HG03045 (cell line): ENCODE measurements at regions not wholly inside any gene's neighbourhood (a gene's known extent, or its start where the extent isn't known, plus 50 kb on each side); places are given as distances from the start of the nearest gene placed in this dataset.

ENCODE experiments used
- ATAC-seq: cut with Tn5 transposase; IDR thresholded peaks from one replicate; pipeline ENCODE4 v1.9.1; 2021; ENCODE audit warnings: mild to moderate bottlenecking, moderate library complexity; ENCODE audit not compliant: unreplicated experiment

GRCh38 chr7:46695051-46695708, 774.1 kb upstream of the IGFBP3 start:
- ATAC-seq, result no peak

DNA sequence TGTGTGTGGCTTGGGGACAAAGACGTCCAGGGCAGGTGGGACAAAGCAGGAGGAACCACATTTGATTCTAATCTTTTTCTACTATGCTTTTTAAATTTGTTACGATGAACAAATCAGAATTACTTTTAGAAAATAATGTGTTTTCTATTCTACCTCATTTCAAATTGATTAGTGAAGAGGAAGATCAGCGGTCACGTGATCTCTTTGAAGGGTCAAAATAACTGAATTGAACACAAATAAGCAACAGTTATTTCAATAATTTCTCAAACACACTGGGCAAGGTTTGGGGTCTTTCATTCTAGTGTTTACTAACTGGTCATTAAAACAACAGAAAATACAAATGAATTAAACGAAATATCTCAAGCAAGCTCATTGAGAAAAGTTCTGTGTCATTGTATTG, 773.0 kb upstream of the IGFBP3 start:
- no peak for ATAC-seq

GRCh38 chr7:46687203-46687602, 766.1 kb upstream of the IGFBP3 start:
- ATAC-seq, result no peak

GRCh38 chr7:46685051-46685450, 764.0 kb upstream of the IGFBP3 start:
- ATAC-seq, result no peak

GRCh38 chr7:46682836-46683624, 762.0 kb upstream of the IGFBP3 start:
- no peak for ATAC-seq

DNA sequence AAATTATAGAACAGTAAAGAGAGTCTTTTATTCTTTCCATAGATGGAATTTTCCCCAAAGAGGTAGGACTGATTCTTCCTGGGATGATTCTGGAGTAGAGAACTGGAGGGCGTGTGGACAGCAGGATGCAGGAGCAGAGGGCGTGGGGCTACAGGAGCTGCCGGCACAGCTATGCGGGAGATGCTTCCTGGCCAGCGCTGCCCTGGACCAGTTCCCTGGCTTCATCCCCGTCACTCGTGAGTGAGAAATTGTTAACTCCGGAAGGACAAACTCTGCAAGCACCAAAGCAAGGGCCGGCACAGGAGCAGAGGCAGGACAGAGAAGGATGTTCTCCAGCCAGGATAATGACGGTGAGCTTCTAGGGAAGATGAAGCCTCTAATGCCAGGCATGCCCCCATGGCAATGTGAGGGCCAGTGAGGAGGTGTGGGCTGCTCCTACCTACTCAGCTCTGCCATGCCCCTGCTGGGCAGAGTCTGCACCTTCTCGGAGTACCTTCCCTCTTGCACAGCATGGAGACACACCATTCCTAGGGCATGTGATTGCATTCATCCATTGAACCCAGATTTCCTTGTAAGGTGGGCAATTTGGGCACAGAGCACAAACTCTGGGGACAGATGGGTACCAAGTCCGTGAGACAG, 760.9 kb upstream of the IGFBP3 start:
- no peak for ATAC-seq

GRCh38 chr7:46680147-46680546, 759.1 kb upstream of the IGFBP3 start:
- ATAC-seq, result no peak

DNA sequence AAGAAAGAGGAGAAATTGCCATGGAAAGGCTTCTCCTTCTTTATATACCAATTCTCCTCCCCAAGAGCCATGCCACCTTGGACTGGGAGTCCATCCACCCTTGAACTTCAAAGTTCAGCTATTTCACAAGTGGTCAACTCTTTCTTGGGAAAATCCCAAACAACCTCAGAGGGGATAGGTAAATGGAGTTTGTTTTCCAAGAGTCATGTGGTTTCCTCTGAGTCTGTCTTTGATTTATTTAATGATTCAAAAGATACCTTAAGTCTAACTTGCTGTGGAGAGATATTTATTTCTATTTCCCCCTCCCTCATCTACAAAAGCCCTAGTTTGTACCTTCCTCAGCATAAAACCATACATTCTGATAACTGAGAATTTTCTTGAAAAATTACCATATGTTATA, 758.6 kb upstream of the IGFBP3 start:
- no peak for ATAC-seq

GRCh38 chr7:46678421-46678820, 757.3 kb upstream of the IGFBP3 start:
- ATAC-seq, result no peak

- no peak for ATAC-seq
Measured at GRCh38 chr7:46675456-46675855, 754.4 kb upstream of the IGFBP3 start.

DNA sequence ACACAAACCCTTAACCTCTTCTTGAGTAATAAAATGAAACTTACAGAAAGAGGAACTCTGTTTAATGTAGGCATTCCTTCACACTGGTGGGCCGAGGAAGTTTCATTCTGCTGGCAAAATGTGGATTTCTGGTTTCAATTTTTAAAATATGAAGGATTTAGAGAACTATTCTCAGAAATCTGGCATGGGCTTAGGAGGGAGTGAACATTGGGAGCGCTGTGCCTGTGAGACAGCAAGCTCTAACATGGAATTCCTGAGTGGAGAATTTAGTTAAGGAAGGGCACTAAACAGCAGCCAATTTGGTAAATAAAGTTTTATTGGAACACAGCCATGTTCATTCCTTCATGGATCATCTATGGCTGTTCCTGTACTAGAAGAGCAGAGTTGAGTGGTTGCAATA, 751.8 kb upstream of the IGFBP3 start:
- no peak for ATAC-seq

- no peak for ATAC-seq
Measured at GRCh38 chr7:46671108-46671769, 750.2 kb upstream of the IGFBP3 start.

- no peak for ATAC-seq
Measured at GRCh38 chr7:46669028-46669427, 748.0 kb upstream of the IGFBP3 start.

DNA sequence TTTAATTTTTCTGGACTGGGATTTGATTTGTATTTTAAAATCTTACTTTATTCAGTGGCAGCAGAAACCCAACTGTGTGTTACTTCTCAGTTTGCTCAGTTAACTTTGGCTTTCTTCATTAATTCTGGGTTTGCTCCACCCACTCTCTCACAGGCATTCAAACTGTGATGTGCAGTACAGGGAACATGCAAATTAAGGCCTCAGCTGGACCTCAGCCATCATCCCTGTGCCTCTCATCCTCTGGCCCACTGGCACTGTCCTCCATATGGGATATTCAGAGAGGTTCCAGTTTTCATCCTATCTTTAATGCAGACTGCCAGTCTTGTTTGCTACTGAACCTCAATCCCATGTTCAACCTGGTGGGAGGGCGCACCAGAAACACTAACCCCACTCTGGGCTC, 743.4 kb upstream of the IGFBP3 start:
- ATAC-seq, result no peak

GRCh38 chr7:46663025-46663424, 742.0 kb upstream of the IGFBP3 start:
- ATAC-seq, result no peak

GRCh38 chr7:46661431-46661830, 740.4 kb upstream of the IGFBP3 start:
- ATAC-seq, result no peak

DNA sequence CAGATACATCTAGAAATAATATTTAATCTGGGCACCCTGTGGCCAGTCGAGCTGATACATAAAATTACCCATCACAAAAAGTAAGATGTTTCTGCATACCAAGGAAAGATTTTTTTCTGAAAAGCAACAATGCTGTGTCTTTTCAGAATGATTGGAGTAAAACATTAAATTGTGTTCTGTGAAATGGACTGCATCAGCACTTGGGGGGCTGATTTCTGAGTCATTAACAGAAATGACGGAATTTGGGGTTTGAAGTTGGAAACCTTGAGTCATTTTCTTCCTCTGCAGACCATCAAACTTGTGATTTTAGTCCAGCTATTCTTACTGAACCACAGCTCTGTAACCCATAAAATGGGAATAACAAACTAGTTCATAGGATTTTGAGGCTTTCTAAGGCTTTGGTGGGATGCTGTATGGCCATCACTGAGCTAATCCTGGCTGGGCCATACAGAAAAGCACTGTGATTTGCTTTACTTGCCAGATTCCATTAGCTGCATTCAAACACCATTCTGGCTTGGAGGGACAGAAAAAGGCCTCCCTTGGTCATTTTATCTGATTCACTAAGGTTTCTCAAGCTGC, 739.4 kb upstream of the IGFBP3 start:
- no peak for ATAC-seq

DNA sequence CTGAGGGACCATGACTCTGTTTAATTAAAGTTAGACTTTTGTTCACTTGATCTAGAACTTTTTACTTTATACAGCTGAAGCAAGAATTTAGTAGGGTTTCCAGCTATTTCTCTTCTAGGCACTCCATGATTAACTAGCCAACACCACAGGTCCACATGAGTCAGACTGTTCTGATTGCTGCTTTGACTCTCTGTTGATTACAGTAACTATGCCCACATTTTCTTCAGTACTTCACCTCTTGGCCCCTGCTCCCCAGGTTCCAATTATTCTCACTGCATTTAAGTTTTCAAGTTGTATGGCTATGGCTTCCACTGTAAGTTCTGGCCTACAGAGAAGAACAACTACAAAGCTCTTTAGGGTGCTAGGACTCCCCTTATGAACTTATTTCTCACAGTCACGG, 737.2 kb upstream of the IGFBP3 start:
- no peak for ATAC-seq

DNA sequence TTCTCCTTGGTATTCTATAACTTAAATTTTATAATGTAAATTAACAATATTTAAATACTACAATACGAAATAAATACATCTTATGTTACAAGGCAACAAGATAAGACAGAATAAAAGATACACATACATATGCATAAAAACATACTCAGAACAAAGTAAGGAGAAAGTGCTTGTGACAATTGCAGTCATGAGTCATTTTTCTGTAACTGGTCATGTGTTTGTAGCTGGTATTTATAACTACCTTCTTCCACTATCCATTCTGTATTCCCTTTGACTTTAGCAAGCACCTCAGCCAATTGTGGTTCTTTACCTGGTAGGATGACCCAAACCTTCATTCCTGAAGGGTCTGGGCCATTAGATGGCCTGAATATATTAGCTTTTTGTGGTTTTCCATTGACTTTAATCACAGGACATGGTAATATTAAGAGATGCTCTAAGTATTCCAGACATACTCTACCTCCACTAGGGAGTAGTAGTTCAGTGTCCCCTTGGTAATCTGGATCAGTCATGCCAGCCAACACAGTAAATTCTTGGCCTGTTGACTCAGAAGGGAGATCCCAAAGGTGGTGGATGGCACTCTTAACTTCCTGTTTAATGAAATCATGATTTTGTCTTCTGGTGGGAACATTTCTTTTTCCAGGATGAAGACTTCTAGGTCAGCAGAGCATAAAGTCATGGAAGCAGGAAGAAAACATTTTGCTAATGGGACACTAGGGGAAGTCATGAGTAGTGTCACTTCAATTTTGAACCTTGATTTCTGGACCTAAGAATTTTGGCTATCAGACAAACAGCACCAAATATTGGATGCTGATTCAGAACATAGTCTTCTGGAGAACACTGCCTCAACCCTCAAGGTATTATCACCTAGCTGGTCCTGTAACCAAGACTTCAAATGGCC, 733.7 kb upstream of the IGFBP3 start:
- ATAC-seq, result no peak

DNA sequence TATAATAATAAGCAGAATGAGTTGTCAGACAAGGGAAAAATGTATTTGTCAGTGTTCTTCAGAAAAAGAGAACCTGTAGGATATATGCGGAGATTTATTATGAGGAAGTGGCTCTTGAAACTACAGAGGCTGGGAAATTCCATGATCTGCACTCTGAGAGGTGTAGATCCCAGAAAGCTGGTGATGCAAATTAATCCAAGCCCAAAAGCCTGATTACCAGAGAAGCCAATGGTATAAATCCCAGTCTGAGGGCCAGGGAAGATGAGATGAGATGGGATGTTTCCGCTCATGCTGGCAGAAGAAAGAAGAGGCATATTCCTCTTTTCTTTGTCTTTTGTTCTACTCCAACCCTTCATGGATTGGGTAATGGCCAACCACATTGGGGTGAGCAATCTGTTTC, 732.8 kb upstream of the IGFBP3 start:
- no peak for ATAC-seq
